ENCODE measurements at regions not wholly inside any gene's neighbourhood (a gene's known extent, or its start where the extent isn't known, plus 50 kb on each side); places are given as distances from the start of the nearest gene placed in this dataset.

DNA sequence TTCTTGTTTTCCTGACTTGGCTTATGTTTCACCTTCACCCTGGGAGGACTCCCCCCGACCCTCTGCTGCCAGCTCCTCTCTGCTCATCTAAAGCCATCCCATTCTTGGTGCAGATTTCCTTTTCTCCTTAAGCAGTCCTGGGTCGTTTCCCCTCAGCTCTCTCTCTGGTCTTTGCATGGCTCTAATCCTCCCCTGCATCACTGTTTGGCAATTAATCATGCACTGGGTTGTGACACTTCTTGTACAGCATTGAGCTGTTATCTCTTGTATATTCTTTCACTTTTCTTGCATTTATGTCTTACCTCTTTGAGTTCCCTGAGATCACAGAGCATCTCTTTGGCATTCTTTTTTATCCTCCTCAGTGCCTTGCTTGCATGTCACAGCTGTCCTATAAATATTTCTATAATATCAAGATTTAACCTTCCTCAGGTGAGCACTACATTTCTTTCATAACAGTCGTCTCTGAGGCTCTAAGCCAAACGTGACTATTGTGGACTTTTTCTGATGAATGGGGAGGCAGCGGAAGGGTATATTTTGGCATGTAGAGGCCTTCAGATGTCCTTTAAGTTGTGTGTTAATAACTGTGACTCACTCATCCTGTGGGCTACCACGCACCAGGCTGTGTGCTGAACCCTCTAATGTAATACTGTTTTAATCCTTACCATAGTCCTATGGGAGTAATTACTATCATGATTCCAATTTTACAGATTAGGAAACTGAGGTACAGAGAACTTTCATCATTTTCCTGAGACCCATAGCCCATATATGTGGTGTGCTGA lies 507.5 kb downstream of the SLC4A3 start:
- no peak for DNase-seq

DNA sequence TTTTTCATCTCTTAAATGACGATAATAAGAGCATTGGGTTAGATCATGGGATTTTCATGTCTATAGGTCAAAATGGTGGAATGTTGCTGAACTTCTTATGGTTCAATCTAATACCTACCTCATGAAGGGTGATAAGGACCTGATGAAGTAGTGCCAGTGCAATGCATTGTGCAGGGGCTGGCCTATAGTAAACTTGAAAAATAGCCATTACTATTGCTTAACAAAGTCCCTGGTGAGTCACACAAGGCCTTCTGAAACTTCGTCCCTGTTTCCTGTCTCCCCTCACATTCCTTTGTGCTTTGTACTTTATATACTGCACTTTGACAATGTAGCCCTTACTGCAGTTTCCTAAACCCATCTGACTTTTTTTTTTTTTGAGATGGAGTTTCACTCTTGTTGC lies 515.9 kb downstream of the SLC4A3 start:
- DNase-seq = no peak

DNA sequence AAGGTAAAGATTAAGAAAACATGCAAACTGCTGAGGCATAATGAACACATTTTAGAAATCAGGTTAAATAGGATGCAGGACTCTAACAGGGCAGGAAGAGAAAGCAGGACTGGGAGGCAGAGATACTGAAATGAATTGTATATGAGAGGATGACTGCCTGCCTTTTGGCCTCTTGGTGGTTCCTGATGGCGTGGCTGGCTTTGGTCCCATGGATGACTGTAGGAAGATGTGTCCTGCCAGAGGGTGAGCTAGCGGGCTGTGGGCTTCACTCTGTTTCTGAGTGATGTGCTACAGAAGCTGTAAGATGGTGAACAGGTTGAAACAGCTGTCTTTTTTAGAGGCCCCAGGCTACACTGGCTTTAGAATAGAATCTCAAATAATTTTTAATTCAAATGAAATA lies 517.0 kb downstream of the SLC4A3 start:
- DNase-seq = no peak

DNA sequence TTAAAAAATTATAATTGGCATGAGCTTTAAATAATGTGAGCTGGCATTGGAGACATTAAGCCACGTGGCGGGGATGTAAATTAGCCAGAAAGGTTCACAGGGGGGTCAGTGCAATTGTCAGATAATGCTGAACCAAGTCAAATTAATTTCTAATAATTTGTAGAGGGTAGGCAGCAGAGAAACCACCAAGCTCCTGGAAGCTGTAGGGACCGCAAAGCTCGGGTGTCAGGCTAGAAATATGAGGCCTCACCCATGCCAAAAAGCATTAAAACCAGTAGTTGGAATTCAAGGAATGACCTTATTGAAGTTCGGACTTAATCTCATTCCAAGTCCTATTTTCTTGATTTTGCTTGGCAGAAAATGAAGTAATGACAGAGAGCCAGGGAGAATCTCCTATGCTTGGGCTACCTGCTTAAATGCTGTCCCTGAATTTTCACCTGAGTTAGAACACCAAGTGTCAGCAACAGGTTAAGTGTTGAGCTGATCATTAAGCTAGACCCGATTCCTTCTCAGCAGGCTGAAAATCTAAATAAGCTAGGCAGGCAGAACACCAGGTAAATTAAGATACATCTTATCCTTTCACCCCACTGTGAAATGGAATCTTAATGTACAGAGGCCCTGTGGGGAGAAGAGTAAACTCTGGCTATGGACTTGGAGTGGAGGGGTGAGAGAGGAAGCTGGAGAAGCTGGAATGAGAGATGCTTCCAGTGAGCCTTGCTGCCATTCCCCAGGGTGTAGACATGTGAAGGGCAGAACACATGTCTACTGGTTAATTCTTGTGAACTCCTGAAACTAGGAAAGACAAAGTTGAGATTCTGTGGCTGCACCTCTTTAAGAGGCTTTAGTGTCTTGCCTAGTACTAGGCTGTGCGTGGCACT lies 520.0 kb downstream of the SLC4A3 start:
- DNase-seq = no peak

DNA sequence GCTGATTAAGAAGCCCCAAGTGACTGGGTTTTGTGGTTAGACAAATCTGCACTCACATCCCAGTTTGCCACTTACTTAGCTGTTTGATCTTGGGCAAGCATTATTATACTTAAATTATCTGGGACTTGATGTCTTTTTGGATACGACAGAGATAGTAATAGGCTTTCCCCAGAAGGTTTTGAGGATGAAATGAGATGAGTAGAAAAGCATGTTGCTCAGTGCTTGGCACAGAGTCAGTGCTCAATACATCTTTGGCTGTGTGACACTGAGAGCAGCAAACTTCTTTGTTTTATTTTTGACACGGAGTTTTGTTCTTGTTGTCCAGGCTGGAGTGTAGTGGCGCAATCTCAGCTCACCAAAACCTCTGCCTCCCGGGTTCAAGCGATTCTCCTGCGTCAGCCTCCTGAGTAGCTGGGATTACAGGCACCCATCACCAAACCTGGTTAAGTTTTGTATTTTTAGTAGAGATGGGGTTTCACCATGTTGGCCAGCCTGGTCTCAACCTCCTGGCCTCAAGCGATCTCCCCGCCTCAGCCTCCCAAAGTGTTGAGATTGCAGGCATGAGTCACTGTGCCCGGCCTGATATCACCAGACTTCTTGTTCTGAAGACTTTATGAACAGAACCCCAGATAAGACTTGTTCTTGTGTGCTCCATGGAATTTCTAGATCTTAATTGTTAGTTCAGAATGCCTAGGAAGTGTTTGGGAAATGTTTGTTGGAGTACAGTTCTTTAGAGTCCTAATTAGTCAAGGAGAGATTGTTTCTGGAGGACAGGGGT lies 521.2 kb downstream of the SLC4A3 start:
- no peak for DNase-seq

DNA sequence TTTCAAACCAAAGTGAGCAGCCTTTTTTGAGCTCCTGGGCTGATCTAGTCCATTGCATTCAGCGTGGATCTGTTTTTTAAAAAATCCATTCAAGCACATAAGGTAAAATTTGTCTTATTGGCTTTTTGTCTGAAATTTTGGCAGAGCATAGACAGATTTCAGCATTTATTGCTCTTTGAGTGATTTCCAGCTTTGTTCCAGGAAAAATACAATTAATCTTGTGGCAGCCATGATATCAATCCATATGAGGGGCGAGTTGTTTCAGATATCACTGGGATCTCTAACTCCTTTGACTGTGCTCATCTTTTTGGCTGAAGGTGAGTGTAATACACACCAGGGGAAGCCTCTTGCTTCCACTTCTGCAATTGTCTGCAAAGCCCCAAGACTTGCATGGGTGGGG lies 523.9 kb downstream of the SLC4A3 start:
- DNase-seq = no peak

DNA sequence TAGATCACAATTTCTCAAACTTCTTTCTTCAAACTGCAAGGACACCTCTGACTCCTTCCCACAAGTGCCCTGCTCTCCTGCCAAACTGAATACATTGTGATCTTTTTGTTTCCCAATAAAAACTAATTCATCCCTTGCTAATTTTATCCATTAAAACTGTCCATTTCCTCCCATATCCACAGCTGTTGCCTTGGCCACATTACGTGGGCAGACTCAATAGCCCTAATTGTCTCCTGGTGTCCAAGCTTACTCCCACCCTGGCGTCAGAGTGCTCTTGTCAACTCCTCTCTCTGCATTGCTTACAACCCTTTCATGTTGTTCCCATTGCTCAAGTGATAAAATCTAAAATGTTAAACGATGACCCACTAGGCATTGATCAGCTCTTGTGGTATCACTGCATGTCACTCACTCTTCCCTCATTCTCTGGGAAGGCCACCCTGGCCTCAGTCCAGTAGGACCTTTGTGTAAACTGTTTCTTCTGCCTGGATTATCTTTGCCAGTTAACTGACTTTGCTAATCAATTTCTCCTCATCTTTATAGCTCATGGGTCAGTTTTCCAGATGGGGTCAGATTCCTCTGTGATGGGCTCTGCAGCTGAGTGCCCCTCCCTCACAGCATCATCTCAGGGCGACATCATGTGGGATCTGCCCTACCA lies 525.0 kb downstream of the SLC4A3 start:
- no peak for DNase-seq

DNA sequence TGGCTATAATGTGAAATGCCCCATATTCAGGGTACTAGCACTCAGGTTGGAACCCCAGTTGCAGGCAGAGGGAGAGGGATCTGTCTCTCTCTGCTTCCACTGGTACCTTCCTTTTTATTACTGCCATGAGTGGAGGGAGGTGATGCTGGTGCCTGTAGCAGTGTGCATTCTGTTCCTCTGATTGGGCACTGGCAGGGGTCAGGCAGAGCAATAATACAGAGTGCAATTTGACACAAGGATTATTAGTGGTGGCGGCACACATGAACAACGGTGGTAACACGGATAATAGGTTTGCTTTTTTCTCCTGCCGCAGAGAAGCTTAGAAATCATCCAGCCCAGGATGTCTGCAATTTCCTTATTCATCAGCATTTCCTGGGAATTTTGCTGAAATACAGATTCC lies 525.7 kb downstream of the SLC4A3 start:
- DNase-seq = no peak

DNA sequence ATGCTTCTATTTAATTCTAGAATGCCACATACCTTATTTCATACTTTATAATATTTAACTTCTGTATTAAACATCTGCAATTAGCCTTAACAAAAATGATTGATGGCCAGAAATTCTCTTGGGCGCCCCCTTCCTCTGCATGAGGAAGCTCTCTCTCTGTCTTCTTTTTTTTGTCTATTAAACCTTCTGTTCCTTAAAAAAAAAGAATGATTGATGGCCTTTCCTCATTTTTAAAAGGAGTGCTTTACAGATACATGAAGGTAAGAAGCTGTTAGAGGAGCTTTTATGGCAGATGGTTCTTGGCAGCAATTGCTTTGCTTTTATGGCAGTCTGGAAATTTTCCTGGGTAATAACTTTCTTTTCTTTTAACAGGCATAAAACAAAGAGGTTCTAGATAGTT lies 526.9 kb downstream of the SLC4A3 start:
- no peak for DNase-seq

DNA sequence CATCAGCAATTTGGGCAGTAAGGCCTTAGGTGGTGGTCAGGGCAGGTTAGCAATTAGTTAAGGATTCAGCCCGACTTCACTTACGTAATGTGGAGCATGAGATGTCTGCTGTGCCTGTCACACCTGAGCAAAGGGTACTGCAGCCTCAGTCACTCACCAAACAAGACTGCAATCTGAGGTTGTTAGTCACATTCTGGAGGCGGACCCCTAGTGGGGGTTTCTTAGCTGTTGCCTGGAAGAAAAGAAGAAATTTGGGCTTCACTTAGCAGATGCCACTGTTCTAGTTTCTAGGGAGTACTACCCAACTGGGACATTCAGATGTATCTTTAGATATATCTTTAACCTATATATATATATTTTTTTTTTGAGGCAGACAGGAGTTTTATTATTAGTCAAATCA lies 529.9 kb downstream of the SLC4A3 start:
- DNase-seq = no peak

DNA sequence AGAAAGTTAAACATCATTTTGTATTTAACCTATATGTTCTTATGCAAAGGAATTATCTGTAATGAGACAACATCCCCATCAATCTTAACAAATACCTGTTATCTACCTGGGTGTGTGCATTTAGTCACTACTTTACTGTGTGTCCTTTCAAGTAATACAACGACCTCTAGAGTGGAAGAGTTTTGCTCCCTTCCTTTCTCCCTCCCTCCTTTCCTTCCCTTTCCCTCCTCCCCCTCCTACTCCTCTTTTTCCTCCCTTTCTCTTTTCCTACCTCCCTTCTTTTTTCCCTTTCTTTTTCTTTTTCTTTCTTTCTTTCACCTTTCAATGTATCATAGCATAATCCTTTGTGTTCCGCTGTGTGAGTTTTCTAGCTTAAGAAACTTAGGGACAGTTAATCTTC lies 532.3 kb downstream of the SLC4A3 start:
- no peak for DNase-seq

DNA sequence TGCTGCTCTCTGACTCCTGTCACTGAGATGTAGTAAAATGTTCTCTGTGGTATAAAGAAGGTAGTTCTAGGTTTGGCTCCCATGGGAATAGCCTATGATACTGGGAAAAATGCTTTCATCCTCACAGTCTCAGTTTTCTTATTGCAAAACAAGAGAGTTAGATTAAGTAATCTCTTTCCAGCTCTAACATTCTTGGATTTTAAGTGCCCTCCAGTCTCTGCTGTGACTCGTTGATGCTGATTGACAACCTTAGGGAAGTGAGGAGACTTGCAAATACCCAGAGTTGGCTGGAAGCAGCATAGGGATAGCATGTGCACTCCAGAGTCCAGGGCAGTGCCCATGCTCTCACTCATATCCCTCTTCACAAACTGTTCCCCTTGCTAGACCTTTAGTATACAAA lies 534.9 kb downstream of the SLC4A3 start:
- DNase-seq = no peak

DNA sequence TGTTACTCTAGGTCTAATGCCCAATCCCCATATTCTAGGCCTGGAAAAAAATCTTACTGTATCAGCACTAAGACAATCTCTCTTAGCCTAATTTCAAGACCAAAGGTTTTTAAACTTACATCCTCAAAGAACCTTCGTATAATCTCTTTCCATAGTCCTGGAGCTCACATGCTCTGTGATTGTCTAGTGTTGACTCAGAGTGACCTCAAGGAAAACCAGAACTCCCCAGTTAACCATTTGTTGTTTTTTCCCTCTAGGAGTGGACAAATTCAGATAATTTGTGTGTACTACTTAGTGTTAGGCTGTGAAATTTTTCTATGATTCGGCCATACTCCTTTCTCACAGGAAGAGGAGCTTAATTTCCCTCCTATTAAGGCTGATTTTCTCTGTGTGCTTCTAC lies 536.1 kb downstream of the SLC4A3 start:
- no peak for DNase-seq

DNA sequence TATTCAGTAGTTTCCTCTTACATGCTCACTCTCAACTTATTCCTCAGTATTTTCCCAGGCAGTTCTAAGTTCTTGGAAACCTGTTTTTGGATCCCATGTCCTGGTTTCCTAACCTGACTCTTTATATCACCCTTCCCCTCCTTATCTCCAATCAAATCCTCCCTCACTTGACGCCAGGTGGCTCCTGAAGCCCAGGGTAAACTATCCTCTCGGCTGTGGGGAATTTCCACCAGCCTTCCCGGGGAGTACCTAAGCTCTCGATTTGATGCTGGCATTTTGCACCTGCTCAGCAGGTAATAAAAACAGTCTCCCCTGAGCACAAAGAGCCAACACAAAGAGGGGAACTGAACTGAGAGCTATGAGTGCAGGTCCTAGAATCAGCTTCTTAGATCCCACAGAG lies 538.0 kb downstream of the SLC4A3 start:
- DNase-seq = peak; percentile 87

DNA sequence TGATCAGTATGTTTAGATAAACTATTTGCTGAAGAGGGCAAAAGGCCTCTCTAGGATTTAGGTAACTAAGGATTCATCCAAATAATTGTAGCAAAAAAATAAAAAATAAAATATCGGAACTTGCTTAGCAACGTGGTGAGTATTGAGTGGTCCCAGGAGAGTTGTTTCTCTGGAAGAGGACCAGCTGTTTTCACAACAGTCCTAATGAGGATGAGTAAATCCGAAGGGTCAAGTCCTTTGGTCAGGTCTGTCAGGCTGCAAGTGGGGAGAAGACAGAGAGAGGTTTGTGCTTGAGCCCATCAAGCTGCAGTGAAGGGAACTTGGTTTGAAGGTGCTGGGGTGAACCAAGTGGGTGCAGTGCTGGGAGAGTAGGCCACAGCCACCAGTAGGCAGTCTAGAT lies 539.2 kb downstream of the SLC4A3 start:
- no peak for DNase-seq

DNA sequence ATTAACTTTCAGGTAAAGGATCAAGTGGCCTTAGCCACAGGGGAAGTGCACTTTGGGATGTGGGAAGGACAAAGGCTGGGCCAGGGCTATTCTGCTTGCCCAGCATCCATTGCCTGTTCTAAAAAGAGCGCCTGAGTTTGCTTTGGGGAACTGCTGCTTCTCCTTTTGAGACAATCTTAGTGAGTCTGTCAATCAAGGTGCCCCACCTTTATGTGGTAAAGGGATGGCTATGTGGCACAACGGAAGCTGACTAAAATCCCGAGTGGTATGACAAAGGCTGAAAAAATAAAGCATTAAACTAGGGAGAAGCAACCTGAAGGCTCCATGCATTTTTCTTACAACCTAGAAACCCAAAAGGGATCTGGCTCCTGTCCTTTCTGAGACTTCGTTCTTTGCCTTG lies 540.5 kb downstream of the SLC4A3 start:
- no peak for DNase-seq

DNA sequence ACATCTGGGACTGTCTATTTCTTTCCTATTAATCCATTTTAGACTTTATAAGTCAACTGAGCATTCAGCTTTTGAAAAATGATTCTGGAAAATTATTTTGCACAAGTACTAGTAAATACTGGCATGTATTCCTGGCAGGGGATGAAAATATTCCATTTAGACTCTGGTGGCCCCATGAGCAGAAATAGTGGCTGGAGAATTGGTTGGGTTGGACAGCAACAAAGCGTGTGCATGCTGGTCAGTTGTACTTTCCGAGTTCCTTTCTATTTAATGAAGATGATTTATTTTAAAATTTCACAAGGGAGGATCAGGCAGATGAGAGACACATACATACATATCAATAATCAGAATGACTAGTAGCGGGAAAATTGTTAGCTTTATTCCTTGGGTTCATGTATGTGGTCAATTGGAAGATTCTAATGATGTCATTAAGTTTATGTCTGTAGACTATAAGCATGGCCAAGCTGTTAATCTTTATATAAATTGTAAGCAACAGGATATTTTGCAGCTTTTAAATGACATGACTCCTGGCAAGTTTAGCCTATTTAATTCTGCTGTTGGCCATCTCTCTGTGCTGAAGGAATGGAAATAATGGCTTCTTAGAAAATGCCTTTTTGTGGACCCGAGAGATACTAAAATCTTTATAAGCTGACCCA lies 541.6 kb downstream of the SLC4A3 start:
- no peak for DNase-seq

DNA sequence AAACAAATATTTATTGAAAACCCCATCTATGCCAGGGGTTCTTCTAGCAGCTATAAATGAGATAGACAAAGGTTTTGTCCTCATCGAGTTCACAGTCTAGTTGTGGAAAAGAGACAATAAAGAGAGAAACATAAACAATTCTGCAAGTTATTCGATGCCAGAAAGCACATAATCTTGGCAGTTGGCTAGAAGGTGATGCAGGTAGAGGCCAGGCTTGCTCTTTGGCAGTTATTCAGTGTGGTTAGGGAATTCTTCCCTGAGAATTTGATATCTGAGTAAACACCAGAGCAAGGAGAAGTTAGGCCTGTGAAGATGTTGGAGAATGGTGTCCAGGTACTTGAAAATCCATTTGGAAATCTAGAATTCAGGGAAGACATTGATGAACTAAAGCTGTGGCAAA lies 547.4 kb downstream of the SLC4A3 start:
- no peak for DNase-seq

DNA sequence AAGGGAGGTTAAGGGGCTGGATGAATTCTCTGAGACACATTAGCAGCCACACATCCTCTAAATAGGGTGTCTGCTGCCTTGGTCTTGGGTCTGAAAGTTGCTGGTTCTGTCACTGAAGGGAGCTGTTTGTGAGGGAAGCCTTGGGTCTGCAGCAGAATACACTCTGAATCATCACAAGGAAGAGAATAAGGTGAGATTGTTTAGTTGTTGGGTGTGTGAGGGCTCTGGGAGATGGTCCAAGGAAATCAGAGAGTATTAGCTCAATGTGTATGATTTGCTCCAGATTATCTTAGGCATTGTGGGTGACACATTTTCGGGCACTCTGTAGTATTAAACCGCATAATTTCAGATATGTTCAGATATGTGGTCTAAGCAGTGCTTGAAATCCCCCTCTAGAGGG lies 548.5 kb downstream of the SLC4A3 start:
- DNase-seq = no peak

DNA sequence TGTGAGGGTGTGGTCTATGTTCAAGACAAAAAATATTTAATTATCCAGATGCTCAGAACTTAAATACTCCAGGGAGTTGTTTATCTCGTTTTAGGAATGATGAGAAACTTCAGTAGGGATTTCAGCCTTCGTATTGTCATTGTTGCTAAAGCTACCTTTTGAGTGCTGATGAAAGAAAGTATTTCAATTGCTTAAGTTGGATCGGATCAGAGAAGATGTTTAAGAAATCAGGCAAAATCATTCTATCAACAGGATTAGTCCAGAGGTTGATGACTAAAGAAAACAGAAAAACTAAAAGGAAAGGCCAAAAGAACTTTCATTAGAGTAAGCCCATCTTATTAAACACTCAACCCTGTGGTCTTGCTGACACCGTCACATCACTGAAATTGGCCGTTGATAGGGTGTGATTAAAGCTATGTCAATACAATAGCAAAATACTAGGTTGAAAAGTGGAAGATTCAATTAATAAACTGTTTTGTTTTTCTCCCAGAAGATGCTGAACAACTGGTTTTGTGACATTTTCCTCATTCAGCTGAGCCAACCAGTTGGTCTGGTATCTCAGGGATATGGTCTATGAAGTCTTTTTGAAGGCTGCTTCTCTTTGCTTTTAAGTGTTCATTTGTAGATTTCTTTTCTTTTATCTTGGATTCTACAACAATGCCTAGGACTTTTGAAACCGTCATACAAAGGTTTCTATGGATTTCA lies 551.7 kb downstream of the SLC4A3 start:
- DNase-seq = no peak

DNA sequence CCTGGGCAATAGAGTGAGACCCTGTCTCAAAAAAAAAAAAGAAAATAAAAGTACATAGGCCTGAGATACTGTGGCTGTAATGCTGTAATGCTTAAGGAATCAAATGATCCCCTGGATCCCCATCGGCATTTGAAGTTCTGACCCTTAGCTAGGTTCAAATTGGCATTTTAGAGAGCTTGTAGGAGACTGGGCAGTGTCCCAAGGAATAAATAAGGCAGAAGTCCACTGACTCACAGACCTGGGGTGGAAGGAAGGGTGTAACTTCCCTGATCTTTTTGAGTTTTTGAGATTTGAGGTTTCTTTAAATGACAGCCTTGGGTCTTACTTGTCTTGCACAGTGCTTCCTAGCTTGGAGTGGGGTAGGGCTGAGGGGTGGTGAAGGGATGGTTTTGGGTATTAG lies 553.7 kb downstream of the SLC4A3 start:
- no peak for DNase-seq

DNA sequence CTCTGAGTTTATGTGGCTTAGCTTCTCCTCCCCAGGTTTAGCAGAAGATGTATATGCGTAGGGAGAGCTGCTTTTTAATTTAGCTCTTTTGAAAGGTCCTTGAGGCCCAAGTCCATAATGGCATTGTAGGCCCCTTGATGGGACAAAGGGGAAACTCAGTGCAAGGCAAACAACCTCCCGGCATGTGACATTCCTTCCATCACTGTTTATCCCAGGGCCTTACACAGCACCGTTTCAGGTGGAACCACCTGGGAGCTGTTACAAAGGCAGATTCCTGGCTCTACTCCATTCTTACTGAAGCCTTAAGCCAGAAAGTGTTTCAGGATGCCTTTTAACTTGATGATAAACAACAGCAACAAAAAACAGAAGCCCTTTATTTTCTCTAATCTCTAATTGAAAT lies 555.4 kb downstream of the SLC4A3 start:
- DNase-seq = no peak

All from NCI-H146 (cell line).